Adrenal gland (tissue), 5 donors: ENCODE measurements at regions not wholly inside any gene's neighbourhood (a gene's known extent, or its start where the extent isn't known, plus 50 kb on each side); places are given as distances from the start of the nearest gene placed in this dataset.

Experiments
- CTCF ChIP-seq, 6 experiments: fragments of 450-650 bp in 4 of 6; fragments of 200-600 bp in 2 of 6; sonication (generic) in 1 of 6; IDR thresholded peaks; 1 replicate in 5 of 6; 2 replicates in 1 of 6; pipeline versions ENCODE4 v1.5.1 to v1.8.0; 2016 to 2021; ENCODE audit warnings: antibody characterized with exemption in 6 of 6, mild to moderate bottlenecking in 2 of 6, moderate library complexity in 1 of 6
- POLR2A ChIP-seq, 2 donors: fragments of 450-650 bp; IDR thresholded peaks; one replicate each; pipeline ENCODE4 v1.6.1; 2017; ENCODE audit warnings: antibody characterized with exemption in 2 of 2, mild to moderate bottlenecking in 2 of 2, moderate library complexity in 1 of 2
- donor health status: DM: no; HTN: no; CAD: no.

GRCh38 chr18:41266616-41267015 is 688.4 kb upstream of the PIK3C3 start:
- no peak for TF ChIP-seq CTCF (IDR thresholded peaks at IDR 0.05)
- TF ChIP-seq POLR2A (IDR thresholded peaks at IDR 0.05) = no peak
